ENCODE measurements at regions not wholly inside any gene's neighbourhood (a gene's known extent, or its start where the extent isn't known, plus 50 kb on each side); places are given as distances from the start of the nearest gene placed in this dataset.

DNA sequence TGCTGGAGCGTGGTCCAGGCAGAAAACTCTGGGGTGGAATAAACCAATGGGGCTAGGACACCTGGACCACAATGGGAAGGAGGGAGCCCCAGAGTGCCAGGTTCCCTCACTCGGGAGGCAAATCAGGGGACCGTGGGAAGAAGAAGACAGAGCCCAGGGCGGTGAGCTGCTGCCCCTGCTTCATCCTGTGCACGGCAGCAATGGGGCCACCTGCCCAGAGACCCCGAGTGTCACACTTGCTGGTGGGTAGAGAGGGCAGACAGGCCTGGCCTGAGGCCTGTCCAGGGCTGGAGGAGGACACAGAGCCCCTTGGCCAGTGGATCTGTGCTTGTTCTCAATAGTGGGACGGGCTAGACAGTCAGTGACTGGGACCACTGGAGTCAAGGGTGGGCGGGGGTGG, 58.2 kb downstream of the DIO3 start:
- FAIRE-seq (no peak), DNase-seq (ENCODE audit: low read depth in 1 of 2, low spot score in 2 of 2) (no peak)
- Histone ChIP-seq H3K4ac (replicated peaks; ENCODE audit: insufficient read length, low read depth, low read length) (no peak overlapping the region), H4K5ac (ENCODE audit: insufficient read length, low read depth, low read length) (no peak overlapping the region), H3K23ac (ENCODE audit: insufficient read length) (no peak overlapping the region), H2BK120ac (replicated peaks; ENCODE audit: low read depth, low read length) (no peak overlapping the region), H2BK12ac (ENCODE audit: low read depth, low read length) (no peak overlapping the region), H2AFZ (ENCODE audit: low read length) (no peak overlapping the region), H3K27me3 (replicated peaks in 1 of 4; ENCODE audit: control insufficient read depth in 3 of 4, extremely low read depth in 1 of 4, insufficient read depth in 3 of 4, low read length in 3 of 4) (no peaks in the 10 kb centered on the region), H3K4me2 (ENCODE audit: insufficient read depth in 1 of 2, low read depth in 2 of 2, low read length in 2 of 2) (no peak overlapping the region), H3K9ac (replicated peaks in 1 of 4; ENCODE audit: extremely low read depth in 1 of 4, low read depth in 3 of 4, low read length in 3 of 4) (no peak overlapping the region), H4K8ac (ENCODE audit: extremely low read depth, insufficient read depth, low read length) (no peak overlapping the region), H3K4me1 (replicated peaks in 1 of 4; ENCODE audit: control insufficient read depth in 3 of 4, insufficient read depth in 4 of 4, low read length in 3 of 4) (peaks cover 0 to 11% (median 6%) of the 10 kb centered on the region in 4 experiments; a peak in 4 of 7 replicates), H3K9me3 (ENCODE audit: insufficient read depth in 2 of 2, low read depth in 1 of 2, low read length in 1 of 2) (no peaks in the 10 kb centered on the region), H3K23me2 (ENCODE audit: low read depth, low read length) (no peaks in the 10 kb centered on the region), H3K18ac (ENCODE audit: extremely low read depth, low read length) (no peak overlapping the region), H3K79me2 (ENCODE audit: control insufficient read depth in 1 of 2, insufficient read depth in 2 of 2, low read length in 2 of 2) (no peaks in the 10 kb centered on the region), H3K14ac (ENCODE audit: insufficient read length) (no peak overlapping the region), H2AK5ac (ENCODE audit: low read depth, low read length) (no peak overlapping the region), H2BK20ac (ENCODE audit: low read length) (no peak overlapping the region), H4K20me1 (replicated peaks in 1 of 2; ENCODE audit: control insufficient read depth in 1 of 2, insufficient read depth in 2 of 2, low read length in 2 of 2) (no peaks in the 10 kb centered on the region), H3K79me1 (ENCODE audit: low read depth, low read length) (no peaks in the 10 kb centered on the region), H2BK5ac (ENCODE audit: low read depth, low read length) (no peak overlapping the region), H3K56ac (replicated peaks; ENCODE audit: insufficient read length, low read depth, low read length) (no peak overlapping the region), H3K27ac (ENCODE audit: low read depth, low read length) (no peak overlapping the region), H4K91ac (replicated peaks; ENCODE audit: insufficient read length, low read length) (no peak overlapping the region), H2BK15ac (ENCODE audit: low read length) (no peak overlapping the region), H3K4me3 (ENCODE audit: extremely low read depth in 1 of 4, insufficient read depth in 2 of 4, low read depth in 3 of 4, low read length in 4 of 4) (no peak overlapping the region), H3K36me3 (ENCODE audit: control insufficient read depth in 2 of 4, insufficient read depth in 4 of 4, low read length in 3 of 4) (no peaks in the 10 kb centered on the region)
- CTCF ChIA-PET (ENCODE audit: partially characterized antibody), result interaction anchor here (1.8 kb wide), 1 partner anchor 15 kb away, joined by 3 read pairs; no protein-coding TSS in a partner anchor
- WGBS, 2 experiments (ENCODE audit: extremely low coverage in 1 of 2, insufficient coverage in 1 of 2, insufficient read length in 1 of 2, insufficient replicate concordance in 2 of 2, low coverage in 1 of 2, low lambda C conversion rate in 2 of 2, missing lambda C conversion rate in 1 of 2), result 95% methylated on average over 7 of the region's 8 CpGs; no CpG with 5 or more reads in 1 of the 2 experiments
- POLR2A ChIA-PET (ENCODE audit: partially characterized antibody), result no interaction called here
- TF ChIP-seq, protein P1, sequence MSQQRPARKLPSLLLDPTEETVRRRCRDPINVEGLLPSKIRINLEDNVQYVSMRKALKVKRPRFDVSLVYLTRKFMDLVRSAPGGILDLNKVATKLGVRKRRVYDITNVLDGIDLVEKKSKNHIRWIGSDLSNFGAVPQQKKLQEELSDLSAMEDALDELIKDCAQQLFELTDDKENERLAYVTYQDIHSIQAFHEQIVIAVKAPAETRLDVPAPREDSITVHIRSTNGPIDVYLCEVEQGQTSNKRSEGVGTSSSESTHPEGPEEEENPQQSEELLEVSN (IDR thresholded peaks at IDR 0.05), result no peak
- TF ChIP-seq POLR2AphosphoS5 (IDR thresholded peaks at IDR 0.05; ENCODE audit: low read depth, low read length), result no peak
- TF ChIP-seq BRCA1 (IDR thresholded peaks at IDR 0.05; ENCODE audit: low read depth, low read length), result no peak
- no peak for TF ChIP-seq SP1 (IDR thresholded peaks at IDR 0.05; ENCODE audit: low read depth, low read length)
- TF ChIP-seq KDM1A (IDR thresholded peaks at IDR 0.05; ENCODE audit: borderline replicate concordance, low read length), result no peak
- no peak for TF ChIP-seq MAFK (IDR thresholded peaks at IDR 0.05; ENCODE audit: low read depth, low read length)
